ENCODE measurements at regions not wholly inside any gene's neighbourhood (a gene's known extent, or its start where the extent isn't known, plus 50 kb on each side); places are given as distances from the start of the nearest gene placed in this dataset.

DNA sequence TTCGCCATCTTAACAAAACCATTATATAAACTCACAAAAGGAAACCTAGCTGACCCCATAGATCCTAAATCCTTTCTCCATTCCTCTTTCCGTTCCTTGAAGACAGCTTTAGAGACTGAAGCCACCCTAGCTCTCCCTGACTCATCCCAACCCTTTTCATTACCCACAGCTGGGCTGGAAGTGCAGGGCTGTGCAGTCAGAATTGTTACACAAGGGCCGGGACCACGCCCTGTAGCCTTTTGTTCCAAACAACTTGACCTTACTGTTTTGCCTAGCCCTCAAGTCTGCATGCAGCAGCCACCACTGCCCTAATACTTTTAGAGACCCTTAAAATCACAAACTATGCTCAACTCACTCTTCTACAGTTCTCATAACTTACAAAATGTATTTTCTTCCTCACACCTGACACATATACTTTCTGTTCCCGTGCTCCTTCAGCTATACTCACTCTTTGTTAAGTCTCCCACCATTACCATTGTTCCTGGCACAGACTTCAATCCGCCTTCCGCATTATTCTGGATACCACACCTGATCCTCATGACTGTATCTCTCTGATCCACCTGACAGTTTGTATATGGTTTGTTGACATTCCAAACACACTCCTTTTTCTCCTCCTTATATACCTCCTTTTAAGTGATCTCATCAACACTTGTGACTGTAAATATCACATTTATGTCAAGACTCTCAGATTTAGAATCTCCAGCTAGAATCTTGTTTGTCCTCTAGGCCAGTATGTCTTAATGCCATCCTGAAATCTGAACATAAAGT, 208.7 kb downstream of the KITLG start:
- no peak for DNase-seq

DNA sequence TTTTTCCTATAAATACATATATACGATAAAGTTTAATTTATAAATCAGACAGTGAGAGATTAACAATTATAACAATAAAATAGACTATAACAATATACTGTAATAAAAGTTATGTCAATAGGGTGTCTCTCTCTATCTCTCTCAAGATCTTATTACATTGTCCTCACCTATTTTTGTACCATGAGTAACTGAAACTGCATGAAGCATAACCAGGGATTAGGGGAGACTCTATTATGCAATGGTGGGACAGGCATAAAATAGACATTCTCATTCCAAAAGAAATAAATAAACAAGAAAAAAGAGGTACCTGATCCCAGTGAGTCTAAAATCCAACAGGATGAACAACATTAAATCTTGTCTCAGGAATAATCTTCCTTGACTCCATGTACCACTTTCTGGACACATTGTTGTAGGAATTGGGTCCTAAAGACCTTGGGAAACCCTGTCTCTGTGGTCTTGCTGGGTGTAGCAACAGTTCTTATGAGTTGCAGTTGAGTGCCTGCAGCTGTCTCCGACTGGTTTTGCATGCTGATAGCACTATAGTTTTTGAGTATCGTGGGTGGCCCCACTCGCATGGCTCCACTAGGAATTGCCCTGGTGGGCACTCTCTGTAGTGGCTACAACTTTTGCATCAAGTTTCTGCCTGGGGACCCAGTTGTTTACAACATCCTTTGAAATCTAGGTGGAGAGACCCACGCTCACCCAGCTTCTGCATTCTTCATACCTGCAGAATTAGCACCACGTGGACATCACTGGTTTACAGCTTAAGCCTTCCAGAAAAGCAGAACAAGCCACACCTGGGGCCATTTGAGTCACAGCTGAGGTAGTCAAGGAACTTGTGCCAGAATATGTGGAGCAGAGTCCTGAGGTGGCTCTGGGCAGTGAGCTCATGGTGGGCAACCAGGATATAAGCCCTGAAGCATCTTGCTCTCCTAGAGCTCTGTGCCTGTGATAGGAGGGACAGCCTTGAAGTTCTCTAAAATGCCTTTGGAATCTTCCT, 204.7 kb downstream of the KITLG start:
- DNase-seq = no peak

DNA sequence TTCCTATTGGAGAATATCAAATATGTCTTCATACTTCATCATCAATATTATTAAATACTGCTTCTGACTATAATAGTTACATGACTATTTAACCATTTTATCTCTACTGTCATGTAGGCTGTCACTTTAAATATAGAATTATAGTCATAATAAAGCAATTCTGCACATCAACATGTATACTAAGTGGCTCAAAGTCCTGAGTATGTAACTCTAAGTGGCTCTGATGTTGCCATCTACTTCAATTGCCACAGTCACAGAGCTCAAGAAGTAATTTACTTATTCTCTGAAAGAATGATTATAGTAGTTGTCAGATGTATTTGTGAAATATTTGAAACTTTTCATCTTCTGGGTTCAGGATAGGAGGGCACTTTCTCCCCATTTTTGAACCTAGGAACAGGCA, 202.3 kb downstream of the KITLG start:
- DNase-seq = no peak

DNA sequence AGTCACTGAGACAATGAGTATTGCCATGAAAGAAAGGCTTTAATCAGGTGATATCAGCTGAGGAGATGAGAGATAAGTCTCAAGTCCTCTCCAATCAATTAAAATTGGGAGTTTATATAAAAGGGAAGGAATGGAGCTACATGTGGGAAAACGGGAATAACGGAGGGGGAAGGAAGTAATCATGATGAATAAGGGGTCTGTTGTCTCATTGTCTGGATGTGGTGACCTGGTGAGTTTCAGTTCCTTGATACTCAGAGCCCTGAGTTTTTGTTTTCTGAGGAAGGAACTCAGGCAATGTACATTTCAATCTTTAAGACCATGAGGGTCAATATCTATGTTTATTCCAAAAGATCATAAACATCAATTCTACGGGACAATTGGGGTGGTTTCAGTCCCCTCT, 198.8 kb downstream of the KITLG start:
- DNase-seq = no peak

DNA sequence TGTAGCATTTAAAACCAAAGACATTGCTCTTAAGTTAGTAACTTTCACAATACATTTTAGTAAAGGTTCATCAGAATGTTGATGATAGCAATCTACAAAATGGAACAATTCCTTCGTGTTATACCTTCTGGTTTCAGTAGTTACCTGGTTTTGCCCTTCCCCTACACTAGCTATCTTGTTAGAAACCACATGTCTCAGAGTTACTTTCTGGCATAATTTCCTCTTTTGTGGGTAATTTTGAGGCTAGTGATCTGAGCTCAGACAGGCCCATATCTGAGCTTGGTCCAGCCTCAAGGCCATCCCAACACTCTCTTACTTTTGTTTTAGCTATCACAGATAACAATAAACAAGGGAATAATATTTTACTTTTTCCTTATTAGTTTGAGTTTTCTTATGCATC, 196.9 kb downstream of the KITLG start:
- DNase-seq = no peak

DNA sequence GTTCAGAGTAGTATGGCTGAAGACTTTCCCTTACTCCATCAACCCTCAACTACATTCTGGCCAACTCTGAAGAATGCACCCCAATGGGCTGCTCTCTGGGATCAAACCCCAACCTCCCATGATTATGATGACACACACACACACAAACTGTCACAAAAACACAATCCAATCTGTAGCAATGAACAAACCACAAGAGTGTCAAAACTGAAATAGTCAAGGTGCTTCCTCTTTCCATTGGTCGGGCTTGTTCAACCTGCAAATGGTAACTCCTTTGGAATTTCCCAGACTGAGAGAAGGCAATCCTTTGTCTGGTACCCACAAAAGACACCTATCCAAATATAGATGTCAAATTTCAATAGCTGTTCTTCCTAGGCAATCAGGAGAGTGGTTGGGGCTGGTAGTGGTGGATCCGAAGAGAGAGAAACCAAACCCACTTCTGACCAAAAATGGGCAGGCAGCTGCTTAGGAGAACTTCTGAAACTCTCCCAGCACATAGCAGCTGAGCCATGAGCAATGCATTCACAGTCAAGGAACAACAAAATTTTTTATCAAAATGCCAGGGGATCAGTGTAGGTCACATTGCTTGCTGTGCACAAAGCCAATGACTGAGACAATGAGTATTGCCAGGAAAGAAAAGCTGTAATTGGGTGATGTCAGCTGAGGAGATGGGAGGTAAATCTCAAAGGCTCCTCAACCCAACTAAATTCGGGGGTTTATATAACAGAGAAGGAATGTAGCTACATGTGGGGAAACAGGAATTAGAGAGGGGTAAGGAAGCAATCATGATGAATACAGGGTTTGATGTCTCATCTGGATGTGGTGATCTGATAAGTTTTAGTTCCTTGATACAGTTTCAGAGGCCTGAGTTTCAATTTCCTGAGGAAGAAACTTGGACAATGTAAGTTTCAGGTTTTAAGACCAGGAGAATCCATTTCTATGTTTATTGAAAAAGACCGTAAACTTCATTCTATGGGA, 191.4 kb downstream of the KITLG start:
- DNase-seq = no peak

DNA sequence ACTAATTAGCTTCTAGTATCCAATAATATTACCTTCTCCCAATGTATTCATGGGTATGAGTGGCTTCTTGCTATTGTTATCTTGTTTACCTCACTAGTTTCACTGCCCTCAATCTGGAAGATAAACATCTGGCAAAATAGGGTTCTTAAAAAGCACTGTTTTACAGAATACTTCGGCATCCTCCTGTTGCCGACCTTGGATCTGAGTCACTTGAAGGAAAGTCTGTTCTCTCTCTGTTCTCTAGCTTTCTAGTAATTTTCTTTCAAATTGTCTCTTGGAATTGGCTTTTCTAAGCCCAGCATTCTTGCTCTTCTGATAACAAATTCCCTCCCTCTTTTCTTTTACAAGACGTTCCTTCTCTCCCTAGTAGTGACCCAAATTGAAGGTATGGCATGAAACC, 189.5 kb downstream of the KITLG start:
- DNase-seq = no peak

DNA sequence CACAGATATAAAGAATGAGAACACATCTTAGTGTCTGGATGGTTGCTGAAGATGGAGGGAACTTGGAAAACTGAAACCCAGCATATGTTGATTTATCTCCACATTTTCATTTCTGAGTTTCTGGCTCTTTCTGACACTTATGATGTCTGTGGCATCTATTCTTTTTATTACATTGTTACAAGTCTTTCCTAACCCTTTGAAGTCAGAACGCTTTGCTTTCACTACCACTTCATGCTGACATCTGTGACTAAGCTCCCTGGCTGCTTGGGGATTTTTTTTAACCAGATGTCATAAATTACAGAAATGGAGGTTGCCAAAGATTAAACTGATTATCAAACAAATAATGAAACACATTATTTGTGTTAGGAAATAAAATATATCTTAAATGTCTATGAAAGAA, 188.7 kb downstream of the KITLG start:
- no peak for DNase-seq

DNA sequence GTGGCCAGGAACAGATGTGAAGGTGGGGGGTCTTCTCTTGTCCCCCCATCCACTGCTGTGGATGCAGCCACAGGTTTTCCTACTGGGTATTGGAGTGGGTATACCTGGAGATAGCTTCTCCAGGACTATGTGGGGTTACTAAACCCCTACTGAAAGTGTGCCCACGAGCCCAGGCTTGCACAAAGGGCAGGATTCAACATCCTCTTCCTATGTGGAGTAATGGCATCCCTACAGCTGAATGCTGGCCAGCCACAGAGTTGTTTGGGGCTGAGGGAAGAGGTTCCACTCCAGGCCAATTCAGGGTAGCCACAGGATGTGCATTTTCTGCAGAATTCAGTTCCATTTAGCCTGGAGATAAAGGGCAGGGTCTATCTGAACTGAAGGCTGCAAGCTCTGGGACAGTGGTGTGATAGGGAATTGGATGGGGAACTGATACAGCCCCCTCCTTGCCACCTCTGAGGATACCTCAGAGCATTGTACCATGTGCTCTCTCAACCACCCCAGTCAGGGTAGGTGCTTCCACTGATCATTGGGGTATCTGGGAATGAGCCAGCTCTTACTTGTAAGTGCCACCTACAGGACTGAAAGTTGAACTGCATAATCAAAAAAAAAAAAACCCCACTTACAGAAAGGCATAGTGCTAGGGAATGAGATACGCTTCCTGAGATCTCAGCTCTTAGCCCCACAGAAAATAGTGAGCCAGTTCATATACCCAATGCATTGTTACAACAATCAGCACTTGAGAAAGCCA, 187.1 kb downstream of the KITLG start:
- no peak for DNase-seq

DNA sequence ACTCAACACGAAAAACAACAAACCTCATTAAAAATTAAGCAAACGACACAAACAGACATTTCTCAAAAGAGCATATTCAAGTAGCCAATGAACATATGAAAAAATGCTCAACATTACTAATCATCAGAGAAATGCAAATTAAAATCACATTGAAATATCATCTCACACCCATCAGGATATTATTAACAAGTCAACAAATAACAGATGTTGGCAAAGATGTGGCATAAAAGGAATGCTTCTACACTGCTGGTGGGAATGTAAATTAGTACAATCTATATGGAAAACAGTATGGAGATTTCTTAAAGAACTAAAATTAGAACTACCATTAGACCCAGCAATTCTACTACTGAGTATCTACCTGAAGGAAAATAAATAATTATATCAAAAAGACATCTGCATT, 182.2 kb downstream of the KITLG start:
- DNase-seq = no peak

DNA sequence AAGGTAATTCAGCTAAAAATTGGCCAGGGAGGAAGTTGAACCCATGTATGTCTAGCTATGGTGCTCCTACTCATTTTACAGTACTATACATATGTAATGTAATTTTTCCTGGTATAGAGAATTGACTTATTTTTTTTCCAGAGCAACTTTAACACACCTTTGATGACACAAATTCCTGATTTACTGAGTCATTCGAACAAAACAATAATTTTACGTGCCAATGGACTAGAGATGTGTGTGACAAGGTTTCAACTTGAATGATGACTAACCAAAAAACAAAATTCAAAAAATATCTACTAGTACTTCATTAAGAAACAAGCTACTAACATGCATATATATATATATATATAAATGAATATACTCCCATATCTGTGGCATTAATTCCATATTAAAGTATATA, 180.5 kb downstream of the KITLG start:
- no peak for DNase-seq

DNA sequence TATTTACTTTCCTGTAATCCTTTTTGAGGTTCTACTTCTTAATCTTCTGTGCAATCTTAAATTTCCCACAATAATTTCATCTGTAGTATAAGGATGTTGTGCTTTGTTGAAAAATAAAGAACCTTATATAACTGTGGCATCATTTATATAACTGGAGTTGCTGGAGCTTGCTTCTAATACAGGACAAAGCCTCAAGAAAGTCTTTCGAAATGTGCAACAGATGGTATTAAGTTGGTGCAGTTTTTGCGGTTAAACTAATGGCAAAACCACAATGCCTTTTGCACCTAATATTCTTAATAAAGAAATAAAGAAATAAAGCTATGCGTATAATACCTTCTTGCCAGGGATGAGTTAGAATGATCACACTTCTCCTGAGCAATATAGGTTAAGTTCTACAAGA, 180.0 kb downstream of the KITLG start:
- DNase-seq = no peak

DNA sequence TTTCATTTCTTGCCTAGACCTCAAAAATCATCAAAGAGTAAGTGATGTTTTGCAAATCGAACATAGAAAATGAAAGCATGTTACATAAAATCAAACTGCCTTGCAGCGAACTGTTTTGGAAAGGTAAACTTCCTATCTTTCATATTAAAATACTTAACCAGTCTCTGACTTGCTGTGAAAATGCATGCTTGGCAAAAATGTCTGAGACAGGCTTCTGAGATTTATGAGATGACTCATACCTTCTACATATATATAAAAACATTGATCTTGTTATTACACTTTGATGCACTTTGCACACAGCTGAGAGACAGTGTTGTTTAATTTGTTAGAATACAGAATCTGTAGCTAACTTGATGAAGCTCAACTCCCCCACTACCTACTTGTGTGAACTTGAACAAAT, 179.1 kb downstream of the KITLG start:
- DNase-seq = no peak

DNA sequence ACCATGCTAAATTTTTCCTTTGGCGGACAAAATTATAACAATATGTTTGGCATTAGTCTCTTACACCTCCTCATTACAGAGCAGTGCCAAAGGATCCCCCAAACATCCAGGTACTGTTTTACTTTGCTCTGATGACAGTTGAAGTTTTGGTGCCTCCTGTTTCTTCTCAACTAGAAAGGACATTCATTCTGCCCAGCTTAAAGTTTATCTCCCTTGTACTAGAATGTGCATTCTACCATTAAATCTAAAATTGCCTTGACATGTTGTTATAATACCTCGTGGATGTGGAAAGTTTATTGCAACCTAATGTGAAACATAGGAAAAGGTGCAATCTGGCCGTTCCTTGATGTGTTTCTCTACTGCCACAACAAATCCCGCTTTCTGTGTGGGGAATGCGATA, 173.4 kb downstream of the KITLG start:
- DNase-seq = no peak

DNA sequence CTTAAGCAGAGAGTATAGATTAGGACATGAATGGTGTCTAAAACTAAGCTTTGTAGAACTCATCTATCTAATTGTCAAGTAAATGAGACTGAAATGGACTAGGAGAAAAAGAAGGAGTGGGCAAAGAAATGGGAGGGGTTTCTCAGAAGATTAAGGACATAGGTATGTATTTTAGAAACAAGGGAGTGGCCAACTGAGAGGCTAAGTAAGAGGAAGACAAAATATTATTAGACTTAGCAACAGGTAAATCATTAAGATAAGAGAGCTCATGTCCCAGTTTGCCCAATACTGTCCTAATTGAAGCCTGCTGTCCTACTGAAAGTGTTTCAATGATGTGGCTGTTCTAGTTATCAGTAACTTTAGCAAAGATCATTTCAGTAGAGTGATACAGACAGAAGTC, 171.4 kb downstream of the KITLG start:
- DNase-seq = no peak

DNA sequence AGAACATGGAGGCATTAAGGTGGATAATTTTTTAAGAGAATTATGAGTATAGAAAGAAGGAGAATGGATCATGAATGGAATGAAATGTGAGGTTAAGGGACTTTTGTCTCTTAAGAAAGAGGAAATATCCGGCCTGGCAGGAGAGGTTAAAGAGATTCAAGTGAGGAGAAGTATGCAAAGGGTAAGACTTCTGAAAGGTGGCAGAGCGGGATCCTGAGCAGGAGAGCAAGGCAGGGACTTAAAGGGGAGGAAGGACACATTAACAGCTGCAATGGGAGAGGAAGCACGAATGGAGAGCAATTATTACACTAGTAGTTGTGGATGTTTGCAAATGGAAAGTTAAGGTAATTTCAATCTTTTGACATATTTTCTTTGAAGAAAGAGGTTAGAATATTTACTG, 171.0 kb downstream of the KITLG start:
- DNase-seq = no peak

DNA sequence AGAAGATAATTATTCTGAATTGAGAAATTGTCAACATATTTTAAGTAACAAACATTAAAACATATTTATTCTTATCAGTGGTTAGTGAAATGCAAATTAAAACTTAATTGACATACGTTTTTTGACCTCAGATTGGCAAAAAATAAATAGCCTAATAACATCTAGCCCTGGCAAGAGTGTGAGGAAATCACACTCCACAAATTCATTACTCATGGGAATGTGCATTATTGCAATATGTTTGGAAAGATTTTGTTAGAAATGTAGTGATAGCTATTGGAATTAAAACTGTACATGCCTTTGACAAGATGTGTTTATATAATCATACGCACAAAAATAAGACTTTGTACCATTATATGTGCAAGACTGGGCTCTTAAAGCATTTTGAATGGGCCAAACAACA, 168.6 kb downstream of the KITLG start:
- no peak for DNase-seq

DNA sequence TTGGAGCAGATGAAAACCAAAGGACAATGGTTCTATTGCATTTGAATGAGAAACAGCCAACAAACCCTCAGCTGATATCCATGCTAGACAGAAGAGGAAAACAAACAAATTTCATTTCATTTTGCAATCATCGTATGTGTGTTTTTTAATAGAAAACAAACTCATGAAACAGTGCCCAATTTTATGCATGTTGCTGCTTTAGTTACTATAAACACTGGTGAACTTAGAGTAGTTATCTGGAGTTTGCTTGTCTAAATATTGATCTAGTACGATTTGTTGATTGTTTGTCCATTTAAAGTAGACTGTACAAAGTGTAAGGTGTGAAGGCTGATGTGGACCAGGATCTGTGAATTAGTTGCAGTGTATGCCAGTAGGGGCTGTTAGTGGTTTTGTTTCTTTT, 166.6 kb downstream of the KITLG start:
- no peak for DNase-seq

DNA sequence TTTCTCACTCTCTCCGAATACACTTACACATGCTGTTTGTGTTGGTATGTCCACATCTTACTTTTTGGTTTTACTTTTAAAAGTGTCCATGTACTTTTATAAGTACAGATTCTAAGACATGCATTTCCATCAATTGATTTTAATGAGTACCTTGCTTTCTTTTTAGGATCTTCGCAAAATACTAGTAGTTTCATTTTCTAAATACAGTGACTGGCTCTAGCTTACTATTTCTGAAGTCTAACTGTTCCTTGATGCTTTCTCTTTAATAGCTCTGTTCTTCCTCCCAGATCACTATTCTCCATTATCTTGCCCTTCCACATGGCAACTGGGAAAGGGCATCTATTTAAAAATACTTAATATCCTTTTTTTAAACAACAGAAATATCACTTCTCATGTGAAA, 164.1 kb downstream of the KITLG start:
- DNase-seq = no peak

DNA sequence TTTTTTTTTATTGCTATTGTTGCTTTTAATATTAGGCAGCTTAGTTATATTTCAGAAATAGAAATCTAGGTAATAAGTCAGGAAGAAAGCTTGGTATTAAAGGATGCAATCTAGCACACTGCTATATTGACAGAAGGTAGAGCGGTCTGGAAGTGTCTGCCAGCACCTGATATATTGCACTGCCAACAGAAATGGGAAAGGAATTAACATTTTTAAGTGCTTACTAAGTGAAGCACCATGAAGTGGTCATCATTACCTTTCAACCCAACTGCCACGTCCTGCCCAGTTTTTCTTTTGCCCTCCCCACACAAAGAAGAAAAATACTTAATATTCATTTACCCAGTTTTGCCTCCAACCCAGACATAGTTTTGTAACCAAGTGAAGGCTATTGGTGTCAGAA, 163.5 kb downstream of the KITLG start:
- no peak for DNase-seq

DNA sequence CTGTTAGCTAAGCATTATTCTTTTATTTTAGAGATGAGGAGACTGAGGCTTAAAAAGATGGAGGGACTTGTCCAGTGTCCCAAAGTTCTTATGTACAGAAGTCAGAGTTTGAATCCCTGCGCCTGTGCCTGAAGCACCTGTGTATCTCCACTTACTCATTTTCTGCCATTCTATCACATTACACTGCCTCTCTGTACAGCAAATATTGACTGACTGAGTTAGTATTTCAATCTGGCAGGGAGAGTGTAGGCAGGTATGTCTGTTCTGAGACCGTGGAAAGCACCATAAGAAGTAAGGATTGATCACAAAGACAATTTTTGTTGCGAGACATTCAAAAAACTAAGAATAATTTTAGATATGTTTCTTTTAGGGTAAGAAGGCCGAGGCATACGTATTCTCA, 162.7 kb downstream of the KITLG start:
- DNase-seq = no peak

DNA sequence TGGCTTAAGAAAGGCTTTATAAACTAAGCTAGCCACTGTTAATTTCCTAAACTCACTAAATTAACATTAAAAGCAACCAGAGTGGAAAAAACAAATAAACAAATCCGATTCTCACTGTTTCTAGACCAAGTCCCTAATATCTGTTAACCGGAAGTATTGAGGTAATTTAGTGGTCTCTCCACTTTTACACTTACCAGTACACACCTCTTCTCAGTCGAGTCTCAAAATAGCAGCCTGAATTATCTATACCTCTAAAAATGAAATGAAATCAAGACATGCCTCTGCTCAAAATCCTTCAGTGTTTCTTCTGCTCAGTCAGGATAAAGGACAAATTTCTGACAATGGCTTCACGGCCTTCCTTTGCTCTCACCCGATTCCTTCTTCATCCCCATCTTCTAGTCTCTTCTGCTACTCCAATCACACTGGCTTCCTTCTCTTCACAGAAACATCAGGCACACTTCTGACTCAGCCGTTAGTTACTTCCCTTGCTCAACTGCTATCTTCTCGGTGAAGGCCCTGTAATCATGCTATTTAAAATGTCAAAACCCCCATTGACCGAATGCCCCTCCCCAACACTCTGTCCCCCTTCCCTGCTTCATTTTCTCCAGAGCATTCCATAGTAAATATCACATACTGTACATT, 161.3 kb downstream of the KITLG start:
- no peak for DNase-seq
